Stimulated activated CD4-positive, alpha-beta T cell treated with anti-CD3 and anti-CD28 coated beads, Interleukin-1b, Interleukin-23, amount 100 ng/mL, for 1 hour (primary cell): ENCODE measurements at regions not wholly inside any gene's neighbourhood (a gene's known extent, or its start where the extent isn't known, plus 50 kb on each side); places are given as distances from the start of the nearest gene placed in this dataset.

Experiments
- DNase-seq, 2 donors: peaks; one replicate each; pipeline ENCODE4 v3.0.0-alpha.2; 2020; ENCODE audit warnings: low read depth in 2 of 2

- DNase-seq: no peak
Observed at GRCh38 chr4:1495416-1496115, 89.3 kb upstream of the NKX1-1 start.

- no peak for DNase-seq
Observed at GRCh38 chr4:1494416-1495315, 88.4 kb upstream of the NKX1-1 start.

- DNase-seq: no peak
Observed at GRCh38 chr4:1493540-1494287, 87.5 kb upstream of the NKX1-1 start.

GRCh38 chr4:1492651-1493539 is 86.7 kb upstream of the NKX1-1 start:
- no peak for DNase-seq

GRCh38 chr4:1492142-1492457 is 85.9 kb upstream of the NKX1-1 start:
- DNase-seq: no peak

- DNase-seq: no peak
Observed at GRCh38 chr4:1491328-1492141, 85.3 kb upstream of the NKX1-1 start.

GRCh38 chr4:1490654-1491327 is 84.5 kb upstream of the NKX1-1 start:
- DNase-seq: no peak

- DNase-seq: no peak
Observed at GRCh38 chr4:1490011-1490653, 83.9 kb upstream of the NKX1-1 start.

GRCh38 chr4:1489639-1489995 is 83.4 kb upstream of the NKX1-1 start:
- DNase-seq: no peak

- DNase-seq: no peak
Observed at GRCh38 chr4:1488831-1489638, 82.8 kb upstream of the NKX1-1 start.

GRCh38 chr4:1488357-1488756 is 82.1 kb upstream of the NKX1-1 start:
- DNase-seq: no peak

- no peak for DNase-seq
Observed at GRCh38 chr4:1487761-1488160, 81.5 kb upstream of the NKX1-1 start.

GRCh38 chr4:1487106-1487505 is 80.9 kb upstream of the NKX1-1 start:
- DNase-seq: no peak

- no peak for DNase-seq
Observed at GRCh38 chr4:1485280-1485679, 79.0 kb upstream of the NKX1-1 start.

GRCh38 chr4:1480720-1481119 is 74.5 kb upstream of the NKX1-1 start:
- no peak for DNase-seq

GRCh38 chr4:1479454-1479853 is 73.2 kb upstream of the NKX1-1 start:
- no peak for DNase-seq

- DNase-seq: no peak
Observed at GRCh38 chr4:1478766-1479355, 72.6 kb upstream of the NKX1-1 start.

GRCh38 chr4:1477045-1477840 is 71.0 kb upstream of the NKX1-1 start:
- DNase-seq: no peak
